ENCODE measurements at regions not wholly inside any gene's neighbourhood (a gene's known extent, or its start where the extent isn't known, plus 50 kb on each side); places are given as distances from the start of the nearest gene placed in this dataset.

DNA sequence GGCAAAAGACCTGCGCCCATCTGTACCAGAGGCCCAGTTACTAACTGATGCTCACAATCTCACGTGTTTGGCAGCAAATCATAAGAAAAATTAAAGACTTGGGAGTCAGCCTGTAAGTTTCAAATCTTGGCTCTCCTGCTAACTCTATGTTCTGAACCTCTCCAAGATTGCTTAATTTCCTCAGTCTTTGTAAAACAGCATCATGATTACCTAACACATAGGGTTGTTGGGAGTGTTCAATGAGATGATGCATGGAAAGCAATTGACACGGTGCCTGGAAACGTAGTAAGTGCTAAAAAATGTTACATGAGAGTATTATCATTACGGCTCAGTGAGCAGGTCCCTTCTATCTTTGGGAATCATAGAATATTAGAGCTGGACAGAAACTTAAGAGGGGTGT lies 497.6 kb upstream of the TCF4 start:
- TF ChIP-seq, protein P1, sequence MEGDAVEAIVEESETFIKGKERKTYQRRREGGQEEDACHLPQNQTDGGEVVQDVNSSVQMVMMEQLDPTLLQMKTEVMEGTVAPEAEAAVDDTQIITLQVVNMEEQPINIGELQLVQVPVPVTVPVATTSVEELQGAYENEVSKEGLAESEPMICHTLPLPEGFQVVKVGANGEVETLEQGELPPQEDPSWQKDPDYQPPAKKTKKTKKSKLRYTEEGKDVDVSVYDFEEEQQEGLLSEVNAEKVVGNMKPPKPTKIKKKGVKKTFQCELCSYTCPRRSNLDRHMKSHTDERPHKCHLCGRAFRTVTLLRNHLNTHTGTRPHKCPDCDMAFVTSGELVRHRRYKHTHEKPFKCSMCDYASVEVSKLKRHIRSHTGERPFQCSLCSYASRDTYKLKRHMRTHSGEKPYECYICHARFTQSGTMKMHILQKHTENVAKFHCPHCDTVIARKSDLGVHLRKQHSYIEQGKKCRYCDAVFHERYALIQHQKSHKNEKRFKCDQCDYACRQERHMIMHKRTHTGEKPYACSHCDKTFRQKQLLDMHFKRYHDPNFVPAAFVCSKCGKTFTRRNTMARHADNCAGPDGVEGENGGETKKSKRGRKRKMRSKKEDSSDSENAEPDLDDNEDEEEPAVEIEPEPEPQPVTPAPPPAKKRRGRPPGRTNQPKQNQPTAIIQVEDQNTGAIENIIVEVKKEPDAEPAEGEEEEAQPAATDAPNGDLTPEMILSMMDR (IDR thresholded peaks at IDR 0.05; ENCODE audit: insufficient read depth in 1 of 2, low read depth in 1 of 2, low read length in 1 of 2, severe bottlenecking in 1 of 2, unreplicated experiment in 1 of 2), result no peak
- BruUV-seq (replicated peaks), result no TSS peak
- Mint-ChIP-seq H3K27me3 (ENCODE audit: insufficient read depth, unreplicated experiment) (peaks cover 7% of the 10 kb centered on the region), H3K4me1 (ENCODE audit: low read depth, unreplicated experiment) (no peaks in the 10 kb centered on the region), H3K4me3 (ENCODE audit: unreplicated experiment) (no peak overlapping the region), H3K27ac (ENCODE audit: unreplicated experiment) (no peak overlapping the region), H3K36me3 (ENCODE audit: insufficient read depth, unreplicated experiment) (no peaks in the 10 kb centered on the region), H3K9me3 (ENCODE audit: unreplicated experiment) (no peaks in the 10 kb centered on the region)
- intact Hi-C loops (cut with micrococcal nuclease; ENCODE audit: unreplicated experiment), result no loop called here
- CTCF ChIA-PET, result no interaction called here
- no peak for DNase-seq
- POLR2A ChIA-PET, result no interaction called here
- Histone ChIP-seq H3K4me1 (no peaks in the 10 kb centered on the region), H3K9me3 (no peaks in the 10 kb centered on the region), H3K27me3 (replicated peaks; ENCODE audit: control insufficient read depth, insufficient read depth, low read length) (no peaks in the 10 kb centered on the region), H3K4me3 (ENCODE audit: low read depth, low read length) (no peak overlapping the region), H3K36me3 (ENCODE audit: control insufficient read depth, insufficient read depth, low read length) (no peaks in the 10 kb centered on the region)

DNA sequence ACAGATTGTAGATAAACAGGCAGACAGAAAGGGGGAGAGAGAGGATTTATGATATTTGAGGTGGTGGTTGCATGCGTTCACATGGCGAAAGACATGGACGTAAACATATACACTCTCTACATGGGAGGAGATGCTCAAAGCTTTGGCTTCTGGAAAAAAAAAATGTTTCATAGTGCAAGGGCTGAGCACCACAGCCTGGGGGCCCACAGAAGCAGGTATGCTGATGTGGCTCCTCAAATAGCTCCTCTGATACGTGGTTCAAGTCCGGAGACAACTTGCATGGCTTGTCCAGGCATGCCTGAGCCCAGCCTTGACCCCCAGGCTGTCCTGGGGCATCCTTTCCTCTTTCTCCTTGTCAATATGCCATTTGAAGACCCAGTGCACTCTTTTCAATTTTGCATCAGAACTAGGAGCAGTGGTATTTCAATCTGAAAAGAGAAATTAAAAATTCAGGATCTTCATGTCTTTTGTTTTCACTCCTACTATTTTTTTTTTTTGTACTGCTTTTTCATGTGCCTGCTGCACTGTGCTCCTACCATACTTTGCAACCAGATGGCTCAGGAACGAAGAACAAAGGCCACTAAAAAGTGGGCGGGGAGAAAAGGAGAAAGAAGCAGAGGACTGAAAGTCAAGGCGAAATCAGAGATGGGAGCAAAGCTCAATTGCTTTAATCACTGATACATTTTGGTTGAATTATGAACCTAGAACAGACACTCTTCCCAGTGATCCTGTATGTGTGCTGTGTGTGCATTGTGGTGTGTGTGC lies 495.7 kb upstream of the TCF4 start:
- CTCF ChIA-PET, result no interaction called here
- BruUV-seq (replicated peaks), result no TSS peak
- peaks cover 6% of the 10 kb centered on the region for H3K27me3 Mint-ChIP-seq (ENCODE audit: insufficient read depth, unreplicated experiment)

GRCh38 chr18:56083097-56083521 lies 495.1 kb upstream of the TCF4 start:
- Mint-ChIP-seq H3K27me3 (ENCODE audit: insufficient read depth, unreplicated experiment) (peaks cover 6% of the 10 kb centered on the region), H3K4me1 (ENCODE audit: low read depth, unreplicated experiment) (no peaks in the 10 kb centered on the region), H3K36me3 (ENCODE audit: insufficient read depth, unreplicated experiment) (no peaks in the 10 kb centered on the region), H3K9me3 (ENCODE audit: unreplicated experiment) (peaks cover 9% of the 10 kb centered on the region), H3K27ac (ENCODE audit: unreplicated experiment) (no peak overlapping the region), H3K4me3 (ENCODE audit: unreplicated experiment) (no peak overlapping the region)
- no TSS peak for BruUV-seq (replicated peaks)
- CTCF ChIA-PET, result no interaction called here
- no peaks in the 10 kb centered on the region for H3K9me3 ChIP-seq
- H3K27me3 ChIP-seq (replicated peaks; ENCODE audit: control insufficient read depth, insufficient read depth, low read length), result no peaks in the 10 kb centered on the region
- no peak for DNase-seq
- intact Hi-C loops (cut with micrococcal nuclease; ENCODE audit: unreplicated experiment), result no loop called here
- TF ChIP-seq, protein P1 (IDR thresholded peaks at IDR 0.05; ENCODE audit: insufficient read depth in 1 of 2, low read depth in 1 of 2, low read length in 1 of 2, severe bottlenecking in 1 of 2, unreplicated experiment in 1 of 2), result no peak
- POLR2A ChIA-PET, result no interaction called here
- H3K4me3 ChIP-seq (ENCODE audit: low read depth, low read length), result no peak overlapping the region
- no peaks in the 10 kb centered on the region for H3K36me3 ChIP-seq (ENCODE audit: control insufficient read depth, insufficient read depth, low read length)
- no peaks in the 10 kb centered on the region for H3K4me1 ChIP-seq

More for the DNA sequence above, 495.7 kb upstream of the TCF4 start:
- intact Hi-C loops (cut with micrococcal nuclease; ENCODE audit: unreplicated experiment), result no loop called here
- Mint-ChIP-seq H3K4me1 (ENCODE audit: low read depth, unreplicated experiment) (no peaks in the 10 kb centered on the region), H3K4me3 (ENCODE audit: unreplicated experiment) (no peak overlapping the region), H3K9me3 (ENCODE audit: unreplicated experiment) (peaks cover 9% of the 10 kb centered on the region), H3K36me3 (ENCODE audit: insufficient read depth, unreplicated experiment) (no peaks in the 10 kb centered on the region), H3K27ac (ENCODE audit: unreplicated experiment) (no peak overlapping the region)
- Histone ChIP-seq H3K9me3 (no peaks in the 10 kb centered on the region), H3K4me1 (no peaks in the 10 kb centered on the region), H3K4me3 (ENCODE audit: low read depth, low read length) (no peak overlapping the region), H3K27me3 (replicated peaks; ENCODE audit: control insufficient read depth, insufficient read depth, low read length) (no peaks in the 10 kb centered on the region), H3K36me3 (ENCODE audit: control insufficient read depth, insufficient read depth, low read length) (no peaks in the 10 kb centered on the region)
- POLR2A ChIA-PET, result no interaction called here
- no peak for DNase-seq
- TF ChIP-seq, protein P1 (IDR thresholded peaks at IDR 0.05; ENCODE audit: insufficient read depth in 1 of 2, low read depth in 1 of 2, low read length in 1 of 2, severe bottlenecking in 1 of 2, unreplicated experiment in 1 of 2), result no peak

Measured in Caco-2 (cell line).